ENCODE measurements at regions not wholly inside any gene's neighbourhood (a gene's known extent, or its start where the extent isn't known, plus 50 kb on each side); places are given as distances from the start of the nearest gene placed in this dataset.

DNA sequence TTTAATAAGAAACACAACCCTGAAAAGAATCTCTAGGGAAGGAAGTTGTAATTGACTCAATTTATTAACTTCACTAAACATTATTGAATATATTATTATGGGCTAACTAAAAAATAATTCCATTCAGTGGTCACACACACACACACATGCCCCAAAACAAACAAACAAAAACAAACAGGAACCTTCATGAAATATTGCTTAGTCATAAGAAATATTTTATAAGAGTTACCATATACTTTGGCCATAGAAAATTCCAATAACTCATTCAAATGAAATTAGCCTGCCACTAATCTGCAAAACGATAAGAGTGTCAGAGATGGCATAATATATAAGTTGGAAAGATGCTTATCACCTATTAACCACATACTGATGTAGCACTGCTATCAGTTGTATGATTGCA is 268.4 kb upstream of the AMIGO2 start:
- no peaks in the 10 kb centered on the region for H3K36me3 ChIP-seq (replicated peaks in 1 of 2; ENCODE audit: control insufficient read depth in 1 of 2, insufficient read depth in 2 of 2, low read length in 2 of 2)
- H3K27ac ChIP-seq (ENCODE audit: low read depth in 1 of 2, low read length in 2 of 2) = no peak overlapping the region
- no peaks in the 10 kb centered on the region for H4K20me1 ChIP-seq (ENCODE audit: insufficient read depth, low read length)
- no peaks in the 10 kb centered on the region for H3K79me2 ChIP-seq (ENCODE audit: insufficient read depth, low read length)
- H3K27me3 ChIP-seq (ENCODE audit: control insufficient read depth in 2 of 2, insufficient read depth in 2 of 2, low read length in 2 of 2) = no peaks in the 10 kb centered on the region
- peaks cover 31% of the 10 kb centered on the region for H3K4me1 Mint-ChIP-seq
- intact Hi-C loops (cut with micrococcal nuclease) = no loop called here
- no peak overlapping the region for H3K4me3 Mint-ChIP-seq
- no peak overlapping the region for H3K4me2 ChIP-seq (replicated peaks; ENCODE audit: extremely low read depth, low read length, poor library complexity, severe bottlenecking)
- H3K9me3 Mint-ChIP-seq = no peaks in the 10 kb centered on the region
- DNase-seq = no peak
- no peaks in the 10 kb centered on the region for H3K36me3 Mint-ChIP-seq
- H3K27me3 Mint-ChIP-seq (ENCODE audit: low read depth in 3 of 3) = peaks cover 0 to 3% (median 0%) of the 10 kb centered on the region in 3 donors
- no peak overlapping the region for H3K27ac Mint-ChIP-seq
- H3K9me3 ChIP-seq (replicated peaks in 1 of 2; ENCODE audit: control insufficient read depth in 1 of 2, insufficient read depth in 1 of 2, low read length in 2 of 2) = no peaks in the 10 kb centered on the region
- H2AFZ ChIP-seq (ENCODE audit: insufficient read depth, low read depth, low read length, poor library complexity, severe bottlenecking) = no peak overlapping the region
- TF ChIP-seq, protein P1, sequence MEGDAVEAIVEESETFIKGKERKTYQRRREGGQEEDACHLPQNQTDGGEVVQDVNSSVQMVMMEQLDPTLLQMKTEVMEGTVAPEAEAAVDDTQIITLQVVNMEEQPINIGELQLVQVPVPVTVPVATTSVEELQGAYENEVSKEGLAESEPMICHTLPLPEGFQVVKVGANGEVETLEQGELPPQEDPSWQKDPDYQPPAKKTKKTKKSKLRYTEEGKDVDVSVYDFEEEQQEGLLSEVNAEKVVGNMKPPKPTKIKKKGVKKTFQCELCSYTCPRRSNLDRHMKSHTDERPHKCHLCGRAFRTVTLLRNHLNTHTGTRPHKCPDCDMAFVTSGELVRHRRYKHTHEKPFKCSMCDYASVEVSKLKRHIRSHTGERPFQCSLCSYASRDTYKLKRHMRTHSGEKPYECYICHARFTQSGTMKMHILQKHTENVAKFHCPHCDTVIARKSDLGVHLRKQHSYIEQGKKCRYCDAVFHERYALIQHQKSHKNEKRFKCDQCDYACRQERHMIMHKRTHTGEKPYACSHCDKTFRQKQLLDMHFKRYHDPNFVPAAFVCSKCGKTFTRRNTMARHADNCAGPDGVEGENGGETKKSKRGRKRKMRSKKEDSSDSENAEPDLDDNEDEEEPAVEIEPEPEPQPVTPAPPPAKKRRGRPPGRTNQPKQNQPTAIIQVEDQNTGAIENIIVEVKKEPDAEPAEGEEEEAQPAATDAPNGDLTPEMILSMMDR (IDR thresholded peaks at IDR 0.05) = no peak
- H3K4me3 ChIP-seq (replicated peaks in 1 of 3; ENCODE audit: low read depth in 2 of 3, low read length in 3 of 3) = no peak overlapping the region
- no CpG with 5 or more reads among the region's 1 CpG for WGBS (ENCODE audit: insufficient coverage)
- peaks cover 20 to 21% of the 10 kb centered on the region in 2 donors for H3K4me1 ChIP-seq (ENCODE audit: control insufficient read depth in 1 of 2, insufficient read depth in 2 of 2, low read length in 2 of 2)
- no peak overlapping the region for H3K9ac ChIP-seq (ENCODE audit: insufficient read depth, low read length, poor library complexity, severe bottlenecking)

DNA sequence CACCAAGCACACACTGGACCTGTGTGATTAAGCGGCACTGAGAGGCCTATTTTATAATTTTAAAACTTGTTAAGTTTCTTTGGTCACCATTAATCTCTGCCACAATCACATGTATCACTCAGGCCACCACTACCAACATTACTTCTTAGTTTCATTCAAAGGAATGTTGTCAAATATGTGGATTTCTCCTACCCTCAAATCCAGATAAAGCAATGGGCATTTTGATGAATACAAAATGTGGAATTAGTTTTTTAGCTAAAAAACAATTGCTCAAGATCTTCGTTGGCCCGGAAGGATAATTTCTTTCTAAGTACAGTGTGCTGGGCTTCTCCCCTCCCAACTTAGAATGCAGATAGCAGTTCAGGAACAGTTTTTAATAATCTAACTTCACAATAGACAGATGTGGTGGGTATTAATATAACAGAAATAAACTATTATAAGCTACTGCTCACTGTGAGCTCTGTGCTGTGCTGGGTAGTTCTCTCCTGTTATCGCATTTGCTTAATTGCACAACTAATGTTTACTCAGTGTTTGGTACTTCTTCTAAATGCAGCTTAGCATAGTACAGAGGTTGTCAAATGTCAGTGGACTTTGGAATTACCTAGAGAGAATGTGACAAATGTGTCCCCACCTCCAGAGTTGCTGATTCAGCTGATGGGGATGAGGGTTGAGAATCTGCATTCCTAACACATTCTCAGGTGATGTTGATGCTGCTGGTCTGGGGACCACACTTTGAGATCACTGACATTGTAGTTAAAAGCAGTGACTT is 266.7 kb upstream of the AMIGO2 start:
- no peak overlapping the region for H3K4me3 Mint-ChIP-seq
- Histone ChIP-seq H3K4me1 (ENCODE audit: control insufficient read depth in 1 of 2, insufficient read depth in 2 of 2, low read length in 2 of 2) (peaks cover 20 to 21% of the 10 kb centered on the region in 2 donors), H2AFZ (ENCODE audit: insufficient read depth, low read depth, low read length, poor library complexity, severe bottlenecking) (no peak overlapping the region), H3K79me2 (ENCODE audit: insufficient read depth, low read length) (no peaks in the 10 kb centered on the region), H4K20me1 (ENCODE audit: insufficient read depth, low read length) (no peaks in the 10 kb centered on the region), H3K27ac (ENCODE audit: low read depth in 1 of 2, low read length in 2 of 2) (no peak overlapping the region), H3K9me3 (replicated peaks in 1 of 2; ENCODE audit: control insufficient read depth in 1 of 2, insufficient read depth in 1 of 2, low read length in 2 of 2) (no peaks in the 10 kb centered on the region), H3K27me3 (ENCODE audit: control insufficient read depth in 2 of 2, insufficient read depth in 2 of 2, low read length in 2 of 2) (no peaks in the 10 kb centered on the region), H3K4me3 (replicated peaks in 1 of 3; ENCODE audit: low read depth in 2 of 3, low read length in 3 of 3) (no peak overlapping the region), H3K4me2 (replicated peaks; ENCODE audit: extremely low read depth, low read length, poor library complexity, severe bottlenecking) (no peak overlapping the region), H3K36me3 (replicated peaks in 1 of 2; ENCODE audit: control insufficient read depth in 1 of 2, insufficient read depth in 2 of 2, low read length in 2 of 2) (no peaks in the 10 kb centered on the region), H3K9ac (ENCODE audit: insufficient read depth, low read length, poor library complexity, severe bottlenecking) (no peak overlapping the region)
- H3K27me3 Mint-ChIP-seq (ENCODE audit: low read depth in 3 of 3) = no peaks in the 10 kb centered on the region
- no CpG with 5 or more reads among the region's 4 CpGs for WGBS (ENCODE audit: insufficient coverage)
- TF ChIP-seq, protein P1 (IDR thresholded peaks at IDR 0.05) = no peak
- H3K36me3 Mint-ChIP-seq = no peaks in the 10 kb centered on the region
- DNase-seq = no peak
- H3K9me3 Mint-ChIP-seq = no peaks in the 10 kb centered on the region
- intact Hi-C loops (cut with micrococcal nuclease) = no loop called here
- H3K27ac Mint-ChIP-seq = peak overlapping the region in 2 of 7 donors; percentile 18 to 50
- H3K4me1 Mint-ChIP-seq = peaks cover 27% of the 10 kb centered on the region

Measured in CD14-positive monocyte (primary cell).